HepG2 (cell line): ENCODE measurements at regions not wholly inside any gene's neighbourhood (a gene's known extent, or its start where the extent isn't known, plus 50 kb on each side); places are given as distances from the start of the nearest gene placed in this dataset.

ENCODE experiments used
- ATAC-seq: fragments of 200-7000 bp; cut with Tn5 transposase; 3 replicates; pipeline ENCODE4 v1.9.1; 2020; ENCODE audit warnings: mild to moderate bottlenecking, moderate library complexity
- BruUV-seq: library from RNA; stranded (reverse); fragments of 400-500 nt; replicated peaks from 2 replicates; lab custom pipeline; 2021; lab: Mats Ljungman, UMichigan
- CTCF ChIA-PET: fragments of 300-600 bp; formaldehyde crosslinking; extraction: SDS; loops from one replicate; lab custom pipeline; 2021; ENCODE audit warnings: low total read pairs, inconsistent platforms, low intra/inter-chr PET ratio; lab: Yijun Ruan, JAX
- POLR2A ChIA-PET: fragments of 350-600 bp; sonication (Branson Sonifier 250); formaldehyde crosslinking; loops from one replicate; lab custom pipeline; 2020; ENCODE audit warnings: antibody characterized with exemption, inconsistent platforms; lab: Yijun Ruan, JAX
- DNase-seq: peaks from one replicate; pipeline ENCODE4 v3.0.0-alpha.2; 2015; ENCODE audit warnings: low spot score
- FAIRE-seq: peaks from 3 replicates; lab custom pipeline; 2011; peaks lifted over from hg19 to GRCh38; lab: Jason Lieb, UNC
- H2AFZ ChIP-seq: one replicate; pipeline ENCODE4 v1.6.1; 2011; ENCODE audit warnings: low read length, inconsistent platforms
- H3K27ac ChIP-seq: fragments of 300-600 bp; 3 replicates; pipeline ENCODE4 v1.8.0; 2011; ENCODE audit warnings: mixed run types, mild to moderate bottlenecking, mixed read lengths, low read length, inconsistent platforms; ENCODE audit not compliant: insufficient read depth; ENCODE audit errors: extremely low read length
- H3K27me3 ChIP-seq, 2 experiments: fragments of 200-600 bp in 1 of 2; 2 replicates in 1 of 2; 3 replicates in 1 of 2; pipeline versions ENCODE4 v1.6.0 to v1.8.0; 2011; ENCODE audit warnings: low read length in 2 of 2, mild to moderate bottlenecking in 2 of 2, moderate library complexity in 2 of 2, inconsistent platforms in 1 of 2; ENCODE audit not compliant: insufficient read depth in 2 of 2, control insufficient read depth in 1 of 2
- H3K36me3 ChIP-seq, 2 experiments: fragments of 200-600 bp in 1 of 2; replicated peaks in 1 of 2; 2 replicates in 1 of 2; 3 replicates in 1 of 2; pipeline versions ENCODE4 v1.5.1 to v1.8.0; 2011; ENCODE audit warnings: low read length in 2 of 2, inconsistent platforms in 1 of 2; ENCODE audit not compliant: insufficient read depth in 2 of 2, control insufficient read depth in 1 of 2
- H3K4me1 ChIP-seq: 2 replicates; pipeline ENCODE4 v1.5.1; 2012; ENCODE audit warnings: low read length, inconsistent platforms; ENCODE audit not compliant: insufficient read depth
- H3K4me2 ChIP-seq: 2 replicates; pipeline ENCODE4 v1.6.0; 2011; ENCODE audit warnings: low read depth, low read length, inconsistent platforms
- H3K4me3 ChIP-seq, 3 experiments: fragments of 200-600 bp in 1 of 3; sonication (generic), shearing (Covaris generic) in 1 of 3; replicated peaks in 1 of 3; 2 replicates each; pipeline ENCODE4 v1.5.1; 2011 to 2016; ENCODE audit warnings: low read length in 3 of 3, inconsistent platforms in 2 of 3, low read depth in 2 of 3, mild to moderate bottlenecking in 2 of 3, control low read depth in 1 of 3, mixed read lengths in 1 of 3; ENCODE audit not compliant: insufficient read depth in 1 of 3
- H3K79me2 ChIP-seq: one replicate; pipeline ENCODE4 v1.6.1; 2011; ENCODE audit warnings: low read length, inconsistent platforms; ENCODE audit not compliant: insufficient read depth
- H3K9ac ChIP-seq: 2 replicates; pipeline ENCODE4 v1.6.0; 2011; ENCODE audit warnings: mild to moderate bottlenecking, low read depth, low read length, inconsistent platforms; ENCODE audit not compliant: insufficient read depth
- H3K9me3 ChIP-seq: 2 replicates; pipeline ENCODE4 v1.5.1; 2012; ENCODE audit warnings: mild to moderate bottlenecking, low read length
- H4K20me1 ChIP-seq: 2 replicates; pipeline ENCODE4 v1.6.0; 2011; ENCODE audit warnings: inconsistent platforms, mild to moderate bottlenecking, low read length, moderate library complexity; ENCODE audit not compliant: insufficient read depth
- CEBPZ ChIP-seq: IDR thresholded peaks from 2 replicates; pipeline ENCODE4 v1.6.1; 2012; ENCODE audit warnings: low read length, improper control_type of control experiment
- E2F5 ChIP-seq: sonication (generic); formaldehyde crosslinking; conservative IDR thresholded peaks from 2 replicates; pipeline ENCODE4 v1.4.0; 2020; ENCODE audit warnings: missing genetic modification reagents
- ELF3 ChIP-seq: IDR thresholded peaks from 2 replicates; pipeline ENCODE4 v1.6.1; 2016; ENCODE audit warnings: missing genetic modification reagents, missing compliant biosample characterization
- HCFC1 ChIP-seq: fragments of 150-350 bp; IDR thresholded peaks from 2 replicates; pipeline ENCODE4 v1.6.1; 2014; ENCODE audit warnings: low read depth, low read length
- HDAC2 ChIP-seq: sonication (generic); formaldehyde crosslinking; IDR thresholded peaks from 2 replicates; pipeline ENCODE4 v1.4.0; 2020; ENCODE audit warnings: missing genetic modification reagents
- HOXA9 ChIP-seq: sonication (generic); formaldehyde crosslinking; IDR thresholded peaks from 2 replicates; pipeline ENCODE4 v1.8.1; 2022; ENCODE audit warnings: missing genetic modification reagents, mild to moderate bottlenecking, moderate library complexity, borderline replicate concordance
- KLF6 ChIP-seq: IDR thresholded peaks from 2 replicates; pipeline ENCODE4 v1.8.0; 2016; ENCODE audit warnings: missing biosample characterization, missing genetic modification reagents
- RBFOX2 ChIP-seq: fragments of 200-400 bp; formaldehyde crosslinking; IDR thresholded peaks from 2 replicates; pipeline ENCODE4 v1.6.1; 2017; ENCODE audit warnings: low read depth, mild to moderate bottlenecking, low read length
- SOX6 ChIP-seq, 2 experiments: fragments of 450-650 bp in 1 of 2; sonication (generic) in 1 of 2; formaldehyde crosslinking in 1 of 2; IDR thresholded peaks; 2 replicates each; pipeline versions ENCODE4 v1.4.0 to v1.6.1; 2017 to 2020; ENCODE audit warnings: antibody characterized with exemption in 1 of 2, mild to moderate bottlenecking in 1 of 2, missing genetic modification reagents in 1 of 2
- SYNCRIP ChIP-seq: fragments of 200-400 bp; formaldehyde crosslinking; IDR thresholded peaks from 2 replicates; pipeline ENCODE4 v1.6.1; 2018; ENCODE audit warnings: mild to moderate bottlenecking, low read depth, low read length; ENCODE audit not compliant: insufficient read depth
- THAP9 ChIP-seq: sonication (generic); formaldehyde crosslinking; IDR thresholded peaks from 2 replicates; pipeline ENCODE4; 2020; ENCODE audit warnings: missing genetic modification reagents, mild to moderate bottlenecking, borderline replicate concordance
- USF2 ChIP-seq, 2 experiments: sonication (generic) in 1 of 2; formaldehyde crosslinking in 1 of 2; IDR thresholded peaks; 2 replicates each; pipeline versions ENCODE4 v1.5.1 to v1.6.1; 2011 to 2020; ENCODE audit warnings: borderline replicate concordance in 1 of 2, low read depth in 1 of 2, low read length in 1 of 2, mild to moderate bottlenecking in 1 of 2, missing genetic modification reagents in 1 of 2, moderate library complexity in 1 of 2
- ZFP90 ChIP-seq: sonication (generic); formaldehyde crosslinking; IDR thresholded peaks from 2 replicates; pipeline ENCODE4 v1.8.0; 2022; ENCODE audit warnings: missing genetic modification reagents, mild to moderate bottlenecking, inconsistent platforms, borderline replicate concordance
- ZNF235 ChIP-seq: sonication (generic); formaldehyde crosslinking; IDR thresholded peaks from 2 replicates; pipeline ENCODE4 v1.8.1; 2023; ENCODE audit warnings: mild to moderate bottlenecking, missing genetic modification reagents, borderline replicate concordance
- ZNF629 ChIP-seq: sonication (generic); formaldehyde crosslinking; conservative IDR thresholded peaks from 2 replicates; pipeline ENCODE4 v1.5.0; 2020; ENCODE audit warnings: missing genetic modification reagents
- ZNF83 ChIP-seq: sonication (generic); formaldehyde crosslinking; IDR thresholded peaks from 2 replicates; pipeline ENCODE4 v1.4.0; 2020; ENCODE audit warnings: missing genetic modification reagents, mild to moderate bottlenecking, borderline replicate concordance
- WGBS: methylation state at CpG from one replicate; pipeline ENCODE4 v1.1.6; 2017; ENCODE audit warnings: low lambda C conversion rate; 5-methylcytosine and 5-hydroxymethylcytosine counted together
- in situ Hi-C: cut with HindIII; loops from 2 replicates; pipeline ENCODE4 v1.10.0; 2017; ENCODE audit warnings: low pct_unique_long_range_greater_than_20kb; ENCODE audit not compliant: extremely low pct_ligation_motif_present
- intact Hi-C: fragments of 100-400 bp; cut with micrococcal nuclease; formaldehyde crosslinking; loops from one replicate; pipeline ENCODE4 v1.10.0; 2022; ENCODE audit not compliant: unreplicated experiment

GRCh38 chr4:144905286-144905685 lies 192.7 kb downstream of the ANAPC10 start:
- POLR2A ChIA-PET = no interaction called here
- ATAC-seq (no peak), FAIRE-seq (no peak), DNase-seq (no peak)
- H3K4me2 ChIP-seq = no peak overlapping the region
- 0% methylated on average over 2 of the region's 2 CpGs for WGBS
- no TSS peak for BruUV-seq
- intact Hi-C loops (no loop called here), in situ Hi-C loops (no loop called here)
- no peak overlapping the region for H2AFZ ChIP-seq
- no peaks in the 10 kb centered on the region for H3K79me2 ChIP-seq
- no peaks in the 10 kb centered on the region for H4K20me1 ChIP-seq
- H3K4me1 ChIP-seq = no peaks in the 10 kb centered on the region
- H3K27ac ChIP-seq = no peak overlapping the region
- CTCF ChIA-PET = no interaction called here
- no peak overlapping the region for H3K9ac ChIP-seq
- H3K36me3 ChIP-seq = no peaks in the 10 kb centered on the region
- H3K27me3 ChIP-seq = no peaks in the 10 kb centered on the region
- no peak overlapping the region for H3K4me3 ChIP-seq
- H3K9me3 ChIP-seq = no peaks in the 10 kb centered on the region
- TF ChIP-seq RBFOX2 (no peak), SYNCRIP (no peak), ZNF83 (no peak), CEBPZ (no peak), ELF3 (CRISPR knock-in tag) (no peak), HCFC1 (no peak), HOXA9 (CRISPR knock-in tag) (no peak), THAP9 (no peak), ZNF235 (CRISPR knock-in tag) (no peak), E2F5 (CRISPR knock-in tag) (no peak), SOX6 (IDR thresholded peaks at IDR 0.05) (no peak), SOX6 (CRISPR knock-in tag; IDR thresholded peaks at IDR 0.05) (no peak), KLF6 (CRISPR knock-in tag) (no peak), ZNF629 (CRISPR knock-in tag) (no peak), ZFP90 (CRISPR knock-in tag) (no peak), USF2 (IDR thresholded peaks at IDR 0.05; ENCODE audit: low read depth, low read length) (no peak), USF2 (CRISPR knock-in tag; IDR thresholded peaks at IDR 0.05; ENCODE audit: borderline replicate concordance) (no peak), HDAC2 (CRISPR knock-in tag) (no peak)
